ENCODE measurements at regions not wholly inside any gene's neighbourhood (a gene's known extent, or its start where the extent isn't known, plus 50 kb on each side); places are given as distances from the start of the nearest gene placed in this dataset.

- Histone ChIP-seq H3K79me1 (ENCODE audit: low read length) (no peaks in the 10 kb centered on the region), H3K4me1 (ENCODE audit: control insufficient read depth in 1 of 2, insufficient read depth in 2 of 2, low read length in 2 of 2) (no peaks in the 10 kb centered on the region), H3K36me3 (ENCODE audit: control insufficient read depth in 1 of 2, insufficient read depth in 2 of 2, low read length in 2 of 2) (no peaks in the 10 kb centered on the region), H3K27me3 (ENCODE audit: insufficient read depth, low read length) (no peaks in the 10 kb centered on the region), H3K4ac (ENCODE audit: low read depth, low read length) (no peak overlapping the region), H3K9me3 (ENCODE audit: insufficient read depth, low read depth, low read length) (no peaks in the 10 kb centered on the region), H3K9ac (ENCODE audit: low read length) (no peak overlapping the region), H3K4me3 (ENCODE audit: low read depth, low read length) (no peak overlapping the region), H4K12ac (ENCODE audit: low read depth, low read length) (no peak overlapping the region), H2BK5ac (ENCODE audit: low read depth, low read length, poor library complexity) (no peak overlapping the region), H3K4me2 (ENCODE audit: low read length) (no peak overlapping the region), H2AK5ac (ENCODE audit: low read length) (no peak overlapping the region), H2BK120ac (ENCODE audit: insufficient read depth, low read length, poor library complexity) (no peak overlapping the region), H2BK12ac (ENCODE audit: low read length) (no peak overlapping the region), H3K27ac (ENCODE audit: low read depth, low read length) (no peak overlapping the region), H4K91ac (ENCODE audit: low read depth, low read length) (no peak overlapping the region), H2AFZ (ENCODE audit: insufficient read depth, low read length, poor library complexity) (no peak overlapping the region), H3K23ac (ENCODE audit: low read length) (no peak overlapping the region), H3K14ac (ENCODE audit: low read length) (no peak overlapping the region), H4K8ac (ENCODE audit: low read depth, low read length) (no peak overlapping the region), H3K79me2 (ENCODE audit: control insufficient read depth, insufficient read depth, low read length, poor library complexity) (no peaks in the 10 kb centered on the region), H3K18ac (ENCODE audit: low read length) (no peak overlapping the region)
- no peak for DNase-seq
- WGBS (ENCODE audit: extremely low coverage, insufficient coverage, insufficient read length): no CpG with 5 or more reads among the region's 4 CpGs
Observed at GRCh38 chr9:27925815-27926214, 352.5 kb upstream of the C9orf72 start.

DNA sequence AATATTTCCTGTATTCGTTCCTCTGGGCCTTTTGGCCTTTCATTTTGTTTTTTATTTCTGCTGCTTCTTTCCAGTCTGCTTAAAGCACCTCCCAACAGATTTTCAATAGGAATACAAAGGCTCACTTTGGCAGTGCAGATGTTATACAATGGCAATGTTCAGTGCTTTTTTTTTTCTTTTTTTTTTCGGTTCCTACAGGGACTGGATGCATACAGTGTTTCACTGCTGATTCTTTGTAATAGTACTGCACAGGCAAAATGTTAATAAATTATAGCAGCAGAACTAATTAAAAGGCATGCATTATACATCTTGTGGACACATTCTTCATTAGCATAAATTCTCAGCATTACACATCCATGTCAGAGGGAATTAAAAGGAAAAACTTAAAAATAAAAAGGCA is 356.6 kb upstream of the C9orf72 start:
- H2BK5ac ChIP-seq (ENCODE audit: low read depth, low read length, poor library complexity): no peak overlapping the region
- H3K18ac ChIP-seq (ENCODE audit: low read length): no peak overlapping the region
- no peak overlapping the region for H4K91ac ChIP-seq (ENCODE audit: low read depth, low read length)
- no peak overlapping the region for H3K4ac ChIP-seq (ENCODE audit: low read depth, low read length)
- no peak overlapping the region for H2BK12ac ChIP-seq (ENCODE audit: low read length)
- H2AFZ ChIP-seq (ENCODE audit: insufficient read depth, low read length, poor library complexity): no peak overlapping the region
- H3K9ac ChIP-seq (ENCODE audit: low read length): no peak overlapping the region
- H4K12ac ChIP-seq (ENCODE audit: low read depth, low read length): no peak overlapping the region
- no peak overlapping the region for H3K23ac ChIP-seq (ENCODE audit: low read length)
- H3K4me1 ChIP-seq (ENCODE audit: control insufficient read depth in 1 of 2, insufficient read depth in 2 of 2, low read length in 2 of 2): no peaks in the 10 kb centered on the region
- no peaks in the 10 kb centered on the region for H3K36me3 ChIP-seq (ENCODE audit: control insufficient read depth in 1 of 2, insufficient read depth in 2 of 2, low read length in 2 of 2)
- no peak overlapping the region for H4K8ac ChIP-seq (ENCODE audit: low read depth, low read length)
- DNase-seq: no peak
- H3K79me2 ChIP-seq (ENCODE audit: control insufficient read depth, insufficient read depth, low read length, poor library complexity): no peaks in the 10 kb centered on the region
- no peak overlapping the region for H3K4me3 ChIP-seq (ENCODE audit: low read depth, low read length)
- H3K79me1 ChIP-seq (ENCODE audit: low read length): no peaks in the 10 kb centered on the region
- no peak overlapping the region for H2BK120ac ChIP-seq (ENCODE audit: insufficient read depth, low read length, poor library complexity)
- H3K14ac ChIP-seq (ENCODE audit: low read length): no peak overlapping the region
- no peaks in the 10 kb centered on the region for H3K9me3 ChIP-seq (ENCODE audit: insufficient read depth, low read depth, low read length)
- no peak overlapping the region for H3K27ac ChIP-seq (ENCODE audit: low read depth, low read length)
- no peaks in the 10 kb centered on the region for H3K27me3 ChIP-seq (ENCODE audit: insufficient read depth, low read length)
- no CpG with 5 or more reads among the region's 2 CpGs for WGBS (ENCODE audit: extremely low coverage, insufficient coverage, insufficient read length)
- no peak overlapping the region for H2AK5ac ChIP-seq (ENCODE audit: low read length)
- no peak overlapping the region for H3K4me2 ChIP-seq (ENCODE audit: low read length)

DNA sequence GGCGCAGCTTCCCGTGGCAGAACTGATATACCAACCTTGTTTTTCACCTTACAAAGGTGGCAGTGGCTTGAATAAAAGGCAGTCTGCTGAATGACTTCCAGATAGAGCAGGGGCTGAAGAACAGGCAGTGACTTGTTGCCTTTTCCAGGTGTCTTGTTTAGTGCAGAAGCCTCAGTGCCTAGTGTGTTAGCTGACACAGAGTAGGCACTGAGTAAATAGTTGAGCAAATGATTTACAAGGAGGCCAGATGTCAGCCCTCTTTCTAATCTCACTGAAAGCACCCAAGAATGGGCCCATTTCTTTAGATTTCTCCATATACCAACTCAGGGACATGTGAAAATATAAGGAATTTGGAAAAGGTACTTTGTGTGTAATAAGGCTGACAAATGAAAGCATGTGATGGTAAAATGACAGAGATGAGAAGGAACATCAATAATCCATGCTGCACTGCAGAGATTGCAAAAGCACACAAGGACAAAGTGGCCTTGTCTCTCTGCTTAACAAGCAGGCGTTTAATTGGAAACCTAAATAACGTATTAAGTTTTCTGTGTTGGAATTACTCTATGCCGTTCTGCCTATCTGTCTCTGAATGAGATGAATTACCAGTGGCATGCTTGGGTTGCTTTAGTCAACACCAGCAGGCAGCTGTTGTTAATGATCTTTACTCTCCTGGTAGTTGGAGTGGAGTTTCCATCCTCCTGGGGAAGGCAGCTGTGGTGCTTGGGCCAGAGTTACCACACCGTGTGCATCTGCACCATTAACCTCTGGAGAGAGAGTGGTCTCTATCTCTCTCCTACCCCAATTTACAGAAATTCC is 360.1 kb upstream of the C9orf72 start:
- H2BK12ac ChIP-seq (ENCODE audit: low read length): no peak overlapping the region
- H3K27me3 ChIP-seq (ENCODE audit: insufficient read depth, low read length): no peaks in the 10 kb centered on the region
- WGBS (ENCODE audit: extremely low coverage, insufficient coverage, insufficient read length): no CpG with 5 or more reads among the region's 6 CpGs
- H3K36me3 ChIP-seq (ENCODE audit: control insufficient read depth in 1 of 2, insufficient read depth in 2 of 2, low read length in 2 of 2): no peaks in the 10 kb centered on the region
- DNase-seq: no peak
- no peak overlapping the region for H4K8ac ChIP-seq (ENCODE audit: low read depth, low read length)
- no peak overlapping the region for H2AK5ac ChIP-seq (ENCODE audit: low read length)
- H4K12ac ChIP-seq (ENCODE audit: low read depth, low read length): no peak overlapping the region
- no peak overlapping the region for H3K4ac ChIP-seq (ENCODE audit: low read depth, low read length)
- no peak overlapping the region for H2BK120ac ChIP-seq (ENCODE audit: insufficient read depth, low read length, poor library complexity)
- H3K9me3 ChIP-seq (ENCODE audit: insufficient read depth, low read depth, low read length): no peaks in the 10 kb centered on the region
- no peaks in the 10 kb centered on the region for H3K4me1 ChIP-seq (ENCODE audit: control insufficient read depth in 1 of 2, insufficient read depth in 2 of 2, low read length in 2 of 2)
- no peak overlapping the region for H3K18ac ChIP-seq (ENCODE audit: low read length)
- H3K23ac ChIP-seq (ENCODE audit: low read length): no peak overlapping the region
- no peak overlapping the region for H3K9ac ChIP-seq (ENCODE audit: low read length)
- no peak overlapping the region for H3K4me2 ChIP-seq (ENCODE audit: low read length)
- no peak overlapping the region for H3K27ac ChIP-seq (ENCODE audit: low read depth, low read length)
- H3K79me1 ChIP-seq (ENCODE audit: low read length): no peaks in the 10 kb centered on the region
- no peak overlapping the region for H3K4me3 ChIP-seq (ENCODE audit: low read depth, low read length)
- no peak overlapping the region for H2BK5ac ChIP-seq (ENCODE audit: low read depth, low read length, poor library complexity)
- no peak overlapping the region for H2AFZ ChIP-seq (ENCODE audit: insufficient read depth, low read length, poor library complexity)
- no peaks in the 10 kb centered on the region for H3K79me2 ChIP-seq (ENCODE audit: control insufficient read depth, insufficient read depth, low read length, poor library complexity)
- H4K91ac ChIP-seq (ENCODE audit: low read depth, low read length): no peak overlapping the region
- H3K14ac ChIP-seq (ENCODE audit: low read length): no peak overlapping the region

- H3K4me2 ChIP-seq (ENCODE audit: low read length): no peak overlapping the region
- H3K4me1 ChIP-seq (ENCODE audit: control insufficient read depth in 1 of 2, insufficient read depth in 2 of 2, low read length in 2 of 2): no peaks in the 10 kb centered on the region
- no peak overlapping the region for H3K4ac ChIP-seq (ENCODE audit: low read depth, low read length)
- no peak overlapping the region for H3K18ac ChIP-seq (ENCODE audit: low read length)
- no peak overlapping the region for H2BK12ac ChIP-seq (ENCODE audit: low read length)
- no peak overlapping the region for H4K8ac ChIP-seq (ENCODE audit: low read depth, low read length)
- no peaks in the 10 kb centered on the region for H3K36me3 ChIP-seq (ENCODE audit: control insufficient read depth in 1 of 2, insufficient read depth in 2 of 2, low read length in 2 of 2)
- H3K27me3 ChIP-seq (ENCODE audit: insufficient read depth, low read length): no peaks in the 10 kb centered on the region
- no peak overlapping the region for H4K12ac ChIP-seq (ENCODE audit: low read depth, low read length)
- H3K23ac ChIP-seq (ENCODE audit: low read length): no peak overlapping the region
- DNase-seq: no peak
- no peak overlapping the region for H3K14ac ChIP-seq (ENCODE audit: low read length)
- H2BK120ac ChIP-seq (ENCODE audit: insufficient read depth, low read length, poor library complexity): no peak overlapping the region
- no peak overlapping the region for H3K27ac ChIP-seq (ENCODE audit: low read depth, low read length)
- H3K79me2 ChIP-seq (ENCODE audit: control insufficient read depth, insufficient read depth, low read length, poor library complexity): no peaks in the 10 kb centered on the region
- H2AK5ac ChIP-seq (ENCODE audit: low read length): no peak overlapping the region
- H2BK5ac ChIP-seq (ENCODE audit: low read depth, low read length, poor library complexity): no peak overlapping the region
- H3K79me1 ChIP-seq (ENCODE audit: low read length): no peaks in the 10 kb centered on the region
- WGBS (ENCODE audit: extremely low coverage, insufficient coverage, insufficient read length): no CpG with 5 or more reads among the region's 5 CpGs
- H3K9ac ChIP-seq (ENCODE audit: low read length): no peak overlapping the region
- H4K91ac ChIP-seq (ENCODE audit: low read depth, low read length): no peak overlapping the region
- H2AFZ ChIP-seq (ENCODE audit: insufficient read depth, low read length, poor library complexity): no peak overlapping the region
- no peak overlapping the region for H3K4me3 ChIP-seq (ENCODE audit: low read depth, low read length)
- H3K9me3 ChIP-seq (ENCODE audit: insufficient read depth, low read depth, low read length): no peaks in the 10 kb centered on the region
Observed at GRCh38 chr9:27934471-27934870, 361.2 kb upstream of the C9orf72 start.
